Stimulated activated memory B cell treated with anti-CD40 and anti-IgM and Interleukin-4, amounts not matched to agents 10 μg/mL and 1 μg/mL and 100 μg/mL, for 72 hours (primary cell): ENCODE measurements at regions not wholly inside any gene's neighbourhood (a gene's known extent, or its start where the extent isn't known, plus 50 kb on each side); places are given as distances from the start of the nearest gene placed in this dataset.
A peak's percentile ranks its signal among the peaks of the same experiment; 100 is the strongest.

Source experiments
- ATAC-seq: fragments of 150-1000 bp; cut with Tn5 transposase; 2 replicates; pipeline ENCODE4 v1.10.0; 2021
- H3K27ac Mint-ChIP-seq: one replicate; pipeline ENCODE4 v1.8.0; 2022; ENCODE audit warnings: mild to moderate bottlenecking, mixed read lengths
- H3K27me3 Mint-ChIP-seq: one replicate; pipeline ENCODE4 v1.8.0; 2022; ENCODE audit warnings: mixed read lengths
- H3K36me3 Mint-ChIP-seq: one replicate; pipeline ENCODE4 v1.8.0; 2022; ENCODE audit warnings: mixed read lengths
- H3K4me1 Mint-ChIP-seq: one replicate; pipeline ENCODE4 v1.8.0; 2022; ENCODE audit warnings: mixed read lengths
- H3K4me3 Mint-ChIP-seq: one replicate; pipeline ENCODE4 v1.8.0; 2022; ENCODE audit warnings: mild to moderate bottlenecking, moderate library complexity, mixed read lengths
- H3K9me3 Mint-ChIP-seq: one replicate; pipeline ENCODE4 v1.8.0; 2022; ENCODE audit warnings: mixed read lengths

GRCh38 chr7:130906575-130906974 lies 172.6 kb upstream of the KLF14 start:
- Mint-ChIP-seq H3K27ac (no peak overlapping the region), H3K27me3 (no peaks in the 10 kb centered on the region), H3K4me3 (no peak overlapping the region), H3K9me3 (no peaks in the 10 kb centered on the region), H3K36me3 (peaks cover 66% of the 10 kb centered on the region), H3K4me1 (peaks cover 75% of the 10 kb centered on the region)
- ATAC-seq: no peak

GRCh38 chr7:130907439-130907838 lies 173.4 kb upstream of the KLF14 start:
- no peak overlapping the region for H3K27ac Mint-ChIP-seq
- H3K36me3 Mint-ChIP-seq: peaks cover 59% of the 10 kb centered on the region
- no peak overlapping the region for H3K4me3 Mint-ChIP-seq
- H3K9me3 Mint-ChIP-seq: no peaks in the 10 kb centered on the region
- H3K27me3 Mint-ChIP-seq: no peaks in the 10 kb centered on the region
- peaks cover 75% of the 10 kb centered on the region for H3K4me1 Mint-ChIP-seq
- no peak for ATAC-seq

- Mint-ChIP-seq H3K27me3 (no peaks in the 10 kb centered on the region), H3K9me3 (no peaks in the 10 kb centered on the region), H3K4me1 (peaks cover 72% of the 10 kb centered on the region), H3K4me3 (no peak overlapping the region), H3K36me3 (peaks cover 50% of the 10 kb centered on the region), H3K27ac (peak overlapping the region; percentile 82)
- no peak for ATAC-seq
These were observed 174.5 kb upstream of the KLF14 start for GRCh38 chr7:130908345-130909160.

GRCh38 chr7:130909161-130909836 lies 175.3 kb upstream of the KLF14 start:
- H3K27ac Mint-ChIP-seq: peak overlapping the region; percentile 82
- no peaks in the 10 kb centered on the region for H3K27me3 Mint-ChIP-seq
- H3K4me1 Mint-ChIP-seq: peaks cover 72% of the 10 kb centered on the region
- H3K4me3 Mint-ChIP-seq: no peak overlapping the region
- H3K9me3 Mint-ChIP-seq: no peaks in the 10 kb centered on the region
- no peak for ATAC-seq
- peaks cover 43% of the 10 kb centered on the region for H3K36me3 Mint-ChIP-seq

GRCh38 chr7:130909881-130910672 lies 176.1 kb upstream of the KLF14 start:
- Mint-ChIP-seq H3K36me3 (peaks cover 40% of the 10 kb centered on the region), H3K27me3 (no peaks in the 10 kb centered on the region), H3K4me1 (peaks cover 76% of the 10 kb centered on the region), H3K27ac (peak overlapping the region; percentile 82), H3K4me3 (no peak overlapping the region), H3K9me3 (no peaks in the 10 kb centered on the region)
- no peak for ATAC-seq

- peaks cover 40% of the 10 kb centered on the region for H3K36me3 Mint-ChIP-seq
- peak overlapping the region; percentile 85 for H3K4me3 Mint-ChIP-seq
- no peak for ATAC-seq
- no peaks in the 10 kb centered on the region for H3K27me3 Mint-ChIP-seq
- no peaks in the 10 kb centered on the region for H3K9me3 Mint-ChIP-seq
- peak overlapping the region; percentile 82 for H3K27ac Mint-ChIP-seq
- peaks cover 81% of the 10 kb centered on the region for H3K4me1 Mint-ChIP-seq
These were observed 177.2 kb upstream of the KLF14 start for GRCh38 chr7:130910949-130911944.

GRCh38 chr7:130912082-130912861 lies 178.3 kb upstream of the KLF14 start:
- peak overlapping the region; percentile 85 for H3K4me3 Mint-ChIP-seq
- no peak for ATAC-seq
- no peaks in the 10 kb centered on the region for H3K27me3 Mint-ChIP-seq
- peaks cover 88% of the 10 kb centered on the region for H3K4me1 Mint-ChIP-seq
- H3K36me3 Mint-ChIP-seq: peaks cover 38% of the 10 kb centered on the region
- peak overlapping the region; percentile 82 for H3K27ac Mint-ChIP-seq
- no peaks in the 10 kb centered on the region for H3K9me3 Mint-ChIP-seq

GRCh38 chr7:130912862-130913638 lies 179.0 kb upstream of the KLF14 start:
- Mint-ChIP-seq H3K27me3 (no peaks in the 10 kb centered on the region), H3K4me3 (peak overlapping the region; percentile 85), H3K27ac (peak overlapping the region; percentile 82), H3K4me1 (peaks cover 87% of the 10 kb centered on the region), H3K9me3 (no peaks in the 10 kb centered on the region), H3K36me3 (peaks cover 37% of the 10 kb centered on the region)
- peak; percentile 98 for ATAC-seq

GRCh38 chr7:130913639-130914553 lies 179.9 kb upstream of the KLF14 start:
- no peak for ATAC-seq
- H3K36me3 Mint-ChIP-seq: peaks cover 40% of the 10 kb centered on the region
- peak overlapping the region; percentile 82 for H3K27ac Mint-ChIP-seq

GRCh38 chr7:130914554-130915294 lies 180.7 kb upstream of the KLF14 start:
- Mint-ChIP-seq H3K9me3 (no peaks in the 10 kb centered on the region), H3K4me1 (peaks cover 91% of the 10 kb centered on the region), H3K4me3 (no peak overlapping the region), H3K27ac (peak overlapping the region; percentile 82), H3K27me3 (no peaks in the 10 kb centered on the region), H3K36me3 (peaks cover 37% of the 10 kb centered on the region)
- ATAC-seq: no peak

More at GRCh38 chr7:130913639-130914553, 179.9 kb upstream of the KLF14 start:
- no peaks in the 10 kb centered on the region for H3K27me3 Mint-ChIP-seq
- peak overlapping the region; percentile 85 for H3K4me3 Mint-ChIP-seq
- H3K4me1 Mint-ChIP-seq: peaks cover 92% of the 10 kb centered on the region
- H3K9me3 Mint-ChIP-seq: no peaks in the 10 kb centered on the region

GRCh38 chr7:130917669-130918128 lies 183.7 kb upstream of the KLF14 start:
- no peaks in the 10 kb centered on the region for H3K27me3 Mint-ChIP-seq
- peaks cover 17% of the 10 kb centered on the region for H3K36me3 Mint-ChIP-seq
- H3K9me3 Mint-ChIP-seq: no peaks in the 10 kb centered on the region
- no peak for ATAC-seq
- peak overlapping the region; percentile 59 for H3K27ac Mint-ChIP-seq
- peaks cover 64% of the 10 kb centered on the region for H3K4me1 Mint-ChIP-seq
- no peak overlapping the region for H3K4me3 Mint-ChIP-seq
